ENCODE measurements at regions not wholly inside any gene's neighbourhood (a gene's known extent, or its start where the extent isn't known, plus 50 kb on each side); places are given as distances from the start of the nearest gene placed in this dataset.

DNA sequence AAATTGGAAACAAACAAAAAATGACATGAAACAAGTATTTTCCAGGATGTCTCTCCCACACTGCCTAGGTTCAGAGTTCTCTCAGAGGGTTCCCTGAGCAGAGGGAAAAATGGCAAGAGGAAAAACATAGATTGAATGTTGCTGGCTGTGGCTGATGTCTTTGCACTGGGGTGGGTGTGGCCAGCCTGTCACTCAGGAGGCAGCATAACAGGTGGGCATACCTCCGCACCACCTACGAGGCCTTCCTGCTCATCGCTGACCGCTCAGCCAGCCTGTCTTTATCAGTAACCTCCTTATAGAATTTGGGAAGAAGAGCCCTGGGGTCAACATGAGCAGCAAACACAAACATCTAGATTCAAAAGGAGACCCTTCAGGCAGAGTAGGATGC, 216.6 kb upstream of the UMPS start:
- no peak for DNase-seq

DNA sequence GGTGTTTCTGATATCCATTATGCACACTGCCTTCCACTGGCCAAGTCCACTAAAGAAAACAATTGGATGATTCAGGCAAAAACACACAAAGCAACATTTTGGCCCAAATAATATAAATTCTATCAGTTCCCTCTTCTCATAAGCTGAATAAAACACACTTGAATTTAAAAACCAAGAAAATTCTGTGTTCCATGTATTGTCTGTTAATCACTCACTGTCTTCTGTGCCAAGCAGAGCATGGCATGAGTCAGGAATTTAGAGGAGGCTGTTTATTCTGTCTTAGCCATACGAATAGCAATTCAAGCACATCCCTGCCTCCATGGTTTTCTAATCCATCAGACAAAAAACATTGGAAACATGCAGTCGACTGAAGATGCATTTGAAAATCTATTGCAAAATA, 215.6 kb upstream of the UMPS start:
- DNase-seq: no peak

DNA sequence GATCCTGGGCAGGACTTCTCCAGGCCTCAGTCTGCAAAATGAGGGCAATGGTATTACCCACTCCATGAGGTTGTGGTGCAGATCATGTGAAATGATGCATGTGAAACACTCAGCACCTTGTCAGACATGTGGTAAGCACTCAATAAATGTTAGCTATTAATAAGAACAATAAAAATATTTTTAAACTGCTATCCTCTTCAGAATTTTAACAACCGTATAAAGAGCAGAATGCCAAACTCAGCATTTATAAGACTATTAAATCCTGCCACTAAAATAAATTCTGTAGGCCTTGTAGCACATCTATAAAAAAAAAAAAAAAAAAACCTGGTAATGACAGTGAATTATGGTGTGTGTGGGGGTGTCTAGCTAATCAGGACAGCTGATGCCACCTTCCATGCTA, 213.9 kb upstream of the UMPS start:
- no peak for DNase-seq

- DNase-seq: no peak
These were observed 212.9 kb upstream of the UMPS start for GRCh38 chr3:124517306-124517705.

- no peak for DNase-seq
These were observed 211.9 kb upstream of the UMPS start for GRCh38 chr3:124518350-124518749.

DNA sequence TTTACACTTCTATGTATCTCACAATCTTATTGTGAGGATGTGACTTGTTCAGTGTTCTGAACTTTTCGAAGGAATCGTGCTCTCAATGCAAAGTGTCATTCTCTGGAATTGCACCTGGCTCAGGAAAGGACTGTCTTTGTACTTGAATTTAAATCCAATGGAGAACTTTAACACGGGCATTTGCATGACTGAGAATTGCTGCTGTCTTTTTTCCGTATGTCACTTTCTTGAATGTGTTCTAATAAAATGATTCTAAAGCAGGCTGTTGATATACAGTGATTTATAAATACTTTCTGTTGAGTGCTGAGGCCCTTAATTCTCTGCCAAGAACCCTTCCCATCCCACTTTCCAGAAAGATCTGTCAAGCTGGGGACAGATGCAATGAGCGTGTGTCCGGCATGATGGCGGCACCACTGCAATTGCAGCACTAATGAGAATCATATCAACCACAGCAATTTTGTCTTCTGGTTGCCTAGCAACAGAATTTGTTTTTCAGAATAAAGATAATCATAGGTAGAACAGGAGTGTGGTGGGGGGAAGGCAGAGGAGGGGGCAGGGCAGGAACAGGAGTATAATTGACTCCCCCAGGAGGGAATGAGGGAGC, 210.6 kb upstream of the UMPS start:
- DNase-seq: no peak

- DNase-seq: peak; percentile 93
These were observed 209.3 kb upstream of the UMPS start for GRCh38 chr3:124520970-124521369.

DNA sequence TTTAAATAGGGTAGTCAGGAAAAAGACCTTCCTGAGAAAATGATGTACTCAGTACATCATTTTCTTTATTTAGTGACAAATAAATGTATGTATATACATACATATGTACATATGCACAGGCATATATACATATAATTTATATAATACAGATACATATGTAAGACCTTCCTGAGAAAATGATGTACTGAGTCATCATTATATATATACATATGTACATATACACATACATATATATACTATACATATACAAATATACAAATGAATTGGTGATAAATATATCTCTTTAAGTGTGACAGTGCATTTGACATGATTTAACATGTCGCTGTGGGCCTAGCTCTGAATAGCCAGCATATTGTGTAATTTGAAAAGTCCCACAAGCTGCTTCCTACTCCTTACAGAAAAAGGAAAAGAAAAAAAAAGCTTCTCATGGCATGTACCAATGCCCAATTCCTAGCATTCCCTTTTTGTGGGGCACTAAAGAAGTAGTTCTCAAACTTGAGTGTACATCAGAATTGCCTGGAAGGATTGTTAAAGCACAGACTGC, 208.1 kb upstream of the UMPS start:
- no peak for DNase-seq

DNA sequence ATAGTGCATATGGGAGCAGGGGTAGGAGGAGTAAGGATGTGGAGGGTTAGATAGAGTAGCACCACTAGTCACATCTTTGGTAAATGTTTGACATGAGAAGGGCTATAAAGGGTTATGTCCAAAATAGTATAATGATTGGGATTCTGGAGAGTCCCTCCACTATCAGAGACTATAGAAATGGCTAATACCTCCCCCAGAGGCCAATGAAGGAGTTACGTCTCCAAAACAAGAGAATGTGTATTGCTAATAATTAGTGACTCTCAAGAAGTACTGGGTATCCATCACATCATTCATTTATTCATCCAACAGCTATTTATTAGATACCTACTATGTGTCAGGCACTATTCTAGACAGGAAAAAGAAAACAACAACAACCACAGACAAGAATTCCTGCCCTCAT, 203.7 kb upstream of the UMPS start:
- DNase-seq: no peak

DNA sequence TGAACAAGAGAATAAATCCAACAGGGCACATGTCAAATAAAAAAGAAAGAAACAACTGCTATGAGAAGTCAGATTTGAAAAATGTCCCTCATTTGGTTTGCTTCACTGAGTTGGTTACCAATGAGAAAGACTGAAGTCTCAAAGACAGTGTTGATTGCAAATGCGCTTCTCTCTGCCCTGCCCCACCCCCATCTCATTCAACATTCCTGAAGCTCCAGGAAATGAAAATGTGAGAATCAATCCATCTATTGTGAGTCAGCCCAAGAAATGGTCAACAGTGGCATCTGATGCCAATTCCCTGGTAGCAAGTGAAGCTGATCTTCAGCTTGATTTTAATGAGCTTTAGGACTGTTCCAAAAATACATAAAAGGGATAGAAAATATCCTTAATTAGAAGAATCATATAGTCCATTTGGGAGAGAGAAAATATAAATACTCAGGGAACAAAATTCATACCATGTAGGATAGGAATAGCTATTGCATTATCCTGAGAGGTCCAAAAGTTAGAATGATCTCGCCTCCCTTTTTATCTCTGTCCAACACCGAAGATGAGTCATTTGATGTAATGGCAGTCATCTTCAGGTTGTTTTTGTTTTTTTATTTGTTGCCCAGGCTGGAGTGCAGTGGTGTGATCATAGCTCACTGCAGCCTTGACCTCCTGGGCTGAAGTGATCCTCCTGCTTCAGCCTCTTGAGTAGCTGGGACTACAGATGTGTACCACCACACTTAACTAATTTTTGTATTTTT, 200.3 kb upstream of the UMPS start:
- DNase-seq: no peak

- DNase-seq: no peak
These were observed 199.3 kb upstream of the UMPS start for GRCh38 chr3:124530916-124531315.

DNA sequence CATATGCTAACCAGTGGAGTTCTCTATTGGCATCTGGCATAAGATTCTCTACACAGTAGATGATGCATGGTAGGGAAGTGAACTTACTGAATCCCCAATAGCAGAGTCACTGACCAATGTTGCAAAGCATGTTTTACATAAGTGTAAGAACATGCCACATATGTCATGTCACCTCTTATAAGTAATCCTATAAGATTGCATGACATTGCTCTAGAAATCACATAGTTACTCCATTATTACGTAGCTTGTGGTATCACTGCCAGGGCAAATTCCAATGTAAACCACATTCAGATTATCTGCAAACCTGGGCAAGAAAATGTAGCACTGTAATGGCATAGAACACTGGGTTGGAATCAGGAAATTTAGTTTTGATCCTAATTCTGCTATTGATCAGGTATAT, 198.2 kb upstream of the UMPS start:
- no peak for DNase-seq

- DNase-seq: no peak
These were observed 194.9 kb upstream of the UMPS start for GRCh38 chr3:124535306-124535705.

GRCh38 chr3:124540550-124541211, 189.6 kb upstream of the UMPS start:
- no peak for DNase-seq

GRCh38 chr3:124542214-124542869, 187.9 kb upstream of the UMPS start:
- DNase-seq: no peak

DNA sequence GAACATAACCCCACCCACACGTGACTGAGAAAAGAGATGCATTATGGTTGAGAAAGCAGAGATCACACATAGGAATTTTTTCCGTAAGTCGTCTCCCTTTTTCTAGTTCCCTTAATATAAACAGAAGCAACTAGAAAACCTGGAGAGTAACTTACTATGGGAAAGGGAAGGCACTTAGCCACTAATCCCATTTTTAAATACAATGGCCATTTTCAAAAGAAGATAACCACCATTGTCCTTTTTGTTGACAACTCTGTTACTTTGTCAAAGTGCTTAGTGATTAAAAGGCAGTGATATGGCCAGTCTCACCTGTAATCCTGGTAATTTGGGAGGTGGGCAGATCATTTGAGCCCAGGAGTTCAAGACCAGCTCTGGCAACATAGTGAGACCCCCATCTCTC, 184.4 kb upstream of the UMPS start:
- DNase-seq: no peak

GRCh38 chr3:124552224-124552623, 178.0 kb upstream of the UMPS start:
- DNase-seq: peak; percentile 21

- DNase-seq: no peak
These were observed 177.1 kb upstream of the UMPS start for GRCh38 chr3:124553178-124553577.

- no peak for DNase-seq
These were observed 173.6 kb upstream of the UMPS start for GRCh38 chr3:124556636-124557035.

DNA sequence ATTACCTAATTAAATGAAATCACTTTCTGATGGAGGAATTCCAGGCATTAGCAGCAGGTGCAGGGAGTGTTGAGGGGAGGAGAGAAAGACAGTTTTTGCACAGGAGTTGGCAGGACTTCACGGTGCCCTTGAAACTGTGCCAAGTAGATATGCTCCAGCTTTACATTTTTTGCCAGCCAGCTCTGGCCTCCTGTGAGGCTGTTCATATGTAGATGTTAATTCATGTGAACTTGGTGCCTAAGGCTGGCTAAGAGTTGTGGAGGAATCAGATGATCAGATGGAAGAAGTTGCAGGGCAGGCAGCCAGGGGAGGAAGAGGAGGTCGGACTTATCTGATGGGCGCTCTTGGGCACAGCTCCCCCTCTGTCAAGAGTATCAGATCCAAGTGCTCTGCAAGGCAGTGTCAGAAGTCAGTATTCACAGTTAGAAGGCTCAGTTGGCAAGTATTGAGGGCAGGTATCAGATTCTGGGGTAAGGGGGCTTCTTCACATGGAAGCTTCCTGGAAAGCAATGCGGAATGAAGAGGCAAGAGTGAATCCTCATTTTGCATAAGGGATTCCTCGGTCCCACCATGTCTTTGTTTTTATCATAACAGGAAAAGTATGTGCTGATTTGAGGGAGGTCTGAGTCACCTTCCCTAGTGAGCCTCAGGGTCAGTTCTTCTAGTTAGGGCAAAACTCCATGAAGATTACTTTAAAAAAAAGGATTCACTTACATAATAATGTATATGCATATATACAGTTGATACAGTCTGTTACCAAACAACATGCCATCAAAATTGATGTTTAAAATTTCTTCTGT, 172.6 kb upstream of the UMPS start:
- DNase-seq: peak; percentile 32

DNA sequence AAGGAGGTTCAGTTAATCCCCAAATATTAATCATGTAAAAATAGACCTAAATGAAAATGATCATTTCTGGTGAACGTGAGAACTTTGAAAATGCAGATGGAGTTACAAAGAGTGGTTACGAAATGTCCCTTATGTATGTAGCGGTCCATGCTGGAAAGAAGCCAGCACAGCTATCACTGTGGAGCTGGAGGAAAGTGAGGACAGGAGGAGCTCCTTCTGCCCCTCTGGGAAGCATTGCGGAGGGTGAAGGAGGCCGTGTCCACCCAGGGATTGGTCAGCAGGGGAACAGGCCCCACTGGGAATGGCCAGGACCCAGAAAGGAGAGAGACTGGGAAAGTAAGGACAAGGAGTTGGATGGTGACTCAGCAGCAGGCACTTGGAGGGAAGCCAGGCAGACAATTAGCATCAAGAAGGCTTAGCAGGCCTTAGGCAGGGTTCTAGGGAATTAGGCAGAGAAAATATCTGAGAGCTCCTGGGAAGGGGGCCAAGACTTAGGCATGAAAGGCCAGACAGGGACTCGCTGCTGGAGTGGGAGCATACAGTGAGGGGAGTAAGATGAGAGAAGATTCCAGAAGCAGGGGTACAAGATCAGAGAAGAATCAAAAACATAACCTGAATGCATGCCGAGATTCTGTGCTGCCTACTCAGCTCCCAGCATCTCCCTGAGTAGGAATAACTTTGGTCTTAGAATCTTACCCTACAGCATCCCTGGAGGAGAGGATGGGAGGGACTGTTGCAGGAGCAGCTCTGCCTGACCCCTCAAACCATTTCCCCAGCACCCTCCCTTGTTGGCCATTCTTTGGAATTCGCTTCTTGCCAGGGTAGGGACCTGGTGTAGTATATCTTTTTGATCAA, 171.0 kb upstream of the UMPS start:
- DNase-seq: peak; percentile 58

Data from NCI-H1092 (cell line).